A549 (cell line): ENCODE measurements at regions not wholly inside any gene's neighbourhood (a gene's known extent, or its start where the extent isn't known, plus 50 kb on each side); places are given as distances from the start of the nearest gene placed in this dataset.

Experiments used
- ATAC-seq, 2 experiments: fragments of 200-7000 bp in 1 of 2; fragments of >200 bp in 1 of 2; cut with Nextera tagmentation in 1 of 2; cut with Tn5 transposase in 1 of 2; 3 replicates each; pipeline versions ENCODE4 v1.8.0 to v1.9.1; 2018 to 2020; ENCODE audit warnings: mild to moderate bottlenecking in 1 of 2, moderate library complexity in 1 of 2
- CTCF ChIA-PET: fragments of 300-600 bp; sonication (Branson Sonifier 250); formaldehyde crosslinking; extraction: SDS; loops from one replicate; lab custom pipeline; 2021; ENCODE audit warnings: antibody characterized with exemption, inconsistent platforms; lab: Yijun Ruan, JAX
- POLR2A ChIA-PET: fragments of 350-600 bp; formaldehyde crosslinking; extraction: SDS; loops from one replicate; lab custom pipeline; 2021; ENCODE audit warnings: antibody characterized with exemption, inconsistent platforms; lab: Yijun Ruan, JAX
- DNase-seq, 2 experiments: peaks; one replicate each; pipeline versions ENCODE4 v3.0.0 to v3.0.0-alpha.2; 2011 to 2016; ENCODE audit warnings: low read depth in 1 of 2, low spot score in 1 of 2
- FAIRE-seq: peaks from 2 replicates; lab custom pipeline; 2011; peaks lifted over from hg19 to GRCh38; lab: Jason Lieb, UNC
- H3K27ac ChIP-seq, 2 experiments: fragments of >200 bp; sonication (Bioruptor Twin); formaldehyde crosslinking; 3 replicates each; pipeline ENCODE4 v1.5.1; 2016 to 2017
- H3K4me1 ChIP-seq: fragments of >200 bp; sonication (Bioruptor Twin); formaldehyde crosslinking; 3 replicates; pipeline ENCODE4 v1.6.1; 2016
- H3K4me2 ChIP-seq: fragments of >200 bp; sonication (Bioruptor Twin); formaldehyde crosslinking; 3 replicates; pipeline ENCODE4 v1.6.1; 2016
- H3K4me3 ChIP-seq: fragments of >200 bp; sonication (Bioruptor Twin); formaldehyde crosslinking; 3 replicates; pipeline ENCODE4 v1.5.1; 2016
- H3K9me3 ChIP-seq: fragments of >200 bp; sonication (Bioruptor Twin); formaldehyde crosslinking; 3 replicates; pipeline ENCODE4 v1.6.1; 2016
- BHLHE40 ChIP-seq: IDR thresholded peaks from 2 replicates; pipeline ENCODE4 v1.6.1; 2012; ENCODE audit warnings: low read depth, low read length, inconsistent platforms
- CBX2 ChIP-seq: fragments of 200-600 bp; sonication (generic); IDR thresholded peaks from 2 replicates; pipeline ENCODE4 v1.6.1; 2016; ENCODE audit warnings: low read depth, mild to moderate bottlenecking, borderline replicate concordance
- CBX8 ChIP-seq: fragments of 200-600 bp; sonication (generic); IDR thresholded peaks from 2 replicates; pipeline ENCODE4 v1.6.1; 2016
- CEBPB ChIP-seq, 2 experiments: fragments of >200 bp in 1 of 2; sonication (Bioruptor Twin) in 1 of 2; formaldehyde crosslinking in 1 of 2; IDR thresholded peaks; 2 replicates each; pipeline ENCODE4 v1.6.1; 2012 to 2016
- CHD4 ChIP-seq: fragments of 200-600 bp; sonication (generic); IDR thresholded peaks from 2 replicates; pipeline ENCODE4 v1.6.1; 2016; ENCODE audit warnings: antibody characterized with exemption, mild to moderate bottlenecking, borderline replicate concordance
- E2F6 ChIP-seq: IDR thresholded peaks from 2 replicates; pipeline ENCODE4 v1.6.1; 2012; ENCODE audit warnings: low read depth, borderline replicate concordance
- ELK1 ChIP-seq: fragments of 150-350 bp; IDR thresholded peaks from 2 replicates; pipeline ENCODE4 v1.6.1; 2014; ENCODE audit warnings: low read depth, mild to moderate bottlenecking, low read length
- EP300 ChIP-seq, 2 experiments: fragments of >200 bp; sonication (Bioruptor Twin); formaldehyde crosslinking; IDR thresholded peaks; 2 replicates in 1 of 2; 3 replicates in 1 of 2; pipeline ENCODE4 v1.6.1; 2016 to 2017
- ESRRA ChIP-seq: fragments of 150-350 bp; IDR thresholded peaks from 2 replicates; pipeline ENCODE4 v1.6.1; 2014; ENCODE audit warnings: mild to moderate bottlenecking, low read length, borderline replicate concordance
- FOSL2 ChIP-seq, 2 experiments: fragments of 450-650 bp in 1 of 2; fragments of >200 bp in 1 of 2; sonication (Bioruptor Twin) in 1 of 2; formaldehyde crosslinking; IDR thresholded peaks; 2 replicates each; pipeline versions ENCODE4 v1.5.0 to v1.6.1; 2016 to 2020; ENCODE audit warnings: mild to moderate bottlenecking in 1 of 2, moderate library complexity in 1 of 2
- GATA3 ChIP-seq: IDR thresholded peaks from 2 replicates; pipeline ENCODE4 v1.6.1; 2012; ENCODE audit warnings: borderline replicate concordance
- HES2 ChIP-seq: fragments of >200 bp; sonication (Bioruptor Twin); formaldehyde crosslinking; IDR thresholded peaks from 2 replicates; pipeline ENCODE4 v1.6.1; 2016
- HEYL ChIP-seq: fragments of 250-450 bp; sonication (Bioruptor Pico); IDR thresholded peaks from 2 replicates; pipeline ENCODE4 v1.8.0; 2021; ENCODE audit warnings: mild to moderate bottlenecking, moderate library complexity
- HOXA7 ChIP-seq: fragments of 250-450 bp; sonication (Bioruptor Pico); IDR thresholded peaks from 2 replicates; pipeline ENCODE4 v1.5.0; 2020; ENCODE audit warnings: mild to moderate bottlenecking, moderate library complexity
- JUN ChIP-seq, 2 experiments: fragments of >200 bp; sonication (Bioruptor Twin); formaldehyde crosslinking; IDR thresholded peaks; 2 replicates in 1 of 2; 3 replicates in 1 of 2; pipeline ENCODE4 v1.6.1; 2016 to 2017
- JUNB ChIP-seq: fragments of >200 bp; sonication (Bioruptor Twin); formaldehyde crosslinking; IDR thresholded peaks from 2 replicates; pipeline ENCODE4 v1.6.1; 2016
- MYC ChIP-seq: IDR thresholded peaks from 2 replicates; pipeline ENCODE4 v1.6.1; 2012; ENCODE audit warnings: mild to moderate bottlenecking, inconsistent platforms, low read length, improper control_type of control experiment, borderline replicate concordance
- POLR2A ChIP-seq: IDR thresholded peaks from 2 replicates; pipeline ENCODE4 v1.6.1; 2012; ENCODE audit warnings: mild to moderate bottlenecking, low read length
- RNF2 ChIP-seq: fragments of 200-600 bp; sonication (generic); IDR thresholded peaks from 2 replicates; pipeline ENCODE4 v1.6.1; 2016; ENCODE audit warnings: low read depth, mild to moderate bottlenecking, antibody characterized with exemption, moderate library complexity, borderline replicate concordance
- SMC3 ChIP-seq: fragments of >200 bp; sonication (Bioruptor Twin); formaldehyde crosslinking; IDR thresholded peaks from 3 replicates; pipeline ENCODE4 v1.6.1; 2018; ENCODE audit warnings: inconsistent platforms
- TP53 ChIP-seq: fragments of 250-450 bp; sonication (Bioruptor Pico); IDR thresholded peaks from 2 replicates; pipeline ENCODE4 v1.5.0; 2021; ENCODE audit warnings: mild to moderate bottlenecking, moderate library complexity
- ZC3H11A ChIP-seq: fragments of 450-650 bp; IDR thresholded peaks from 2 replicates; pipeline ENCODE4 v1.6.1; 2014; ENCODE audit warnings: antibody characterized with exemption, mild to moderate bottlenecking
- ZFP36 ChIP-seq: fragments of 450-650 bp; IDR thresholded peaks from 2 replicates; pipeline ENCODE4 v1.6.1; 2014; ENCODE audit warnings: borderline replicate concordance; ENCODE audit not compliant: partially characterized antibody
- WGBS: methylation state at CpG from one replicate; pipeline ENCODE4 v1.1.6; 2017; ENCODE audit errors: missing lambda C conversion rate; 5-methylcytosine and 5-hydroxymethylcytosine counted together
- TF ChIP-seq, protein P1 (sequence below): fragments of 450-650 bp; IDR thresholded peaks from 2 replicates; pipeline ENCODE4 v1.6.1; 2014; ENCODE audit warnings: antibody characterized with exemption
- TF ChIP-seq, protein P2 (sequence below): fragments of >200 bp; sonication (Bioruptor Twin); formaldehyde crosslinking; IDR thresholded peaks from 3 replicates; pipeline ENCODE4 v1.6.1; 2016
- TF ChIP-seq, protein P3 (sequence below): IDR thresholded peaks from 2 replicates; pipeline ENCODE4 v1.6.1; 2012

DNA sequence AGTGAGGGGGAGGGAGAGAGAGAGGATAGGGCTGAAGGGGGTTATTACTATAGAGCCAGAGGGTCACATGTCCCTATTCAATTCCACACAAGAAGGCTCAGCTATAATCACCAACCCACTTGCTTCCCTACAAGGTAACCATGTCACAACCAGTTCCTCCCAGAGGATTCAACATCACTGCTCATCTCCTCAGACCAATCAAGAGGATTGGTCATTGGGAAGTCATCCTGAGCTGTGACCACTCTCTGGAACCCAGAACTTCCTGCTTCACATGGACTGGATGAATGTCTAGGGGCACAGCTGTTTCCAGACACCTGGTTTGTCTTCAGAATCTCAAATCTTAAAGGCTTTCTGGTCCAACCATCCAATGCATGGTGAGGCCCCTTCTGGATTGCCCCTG, 154.9 kb upstream of the SDK2 start:
- no peak overlapping the region for H3K4me3 ChIP-seq
- peaks cover 14% of the 10 kb centered on the region for H3K9me3 ChIP-seq
- FAIRE-seq = no peak
- peaks cover 72% of the 10 kb centered on the region for H3K4me1 ChIP-seq
- peak overlapping the region; percentile 84 to 90 for H3K27ac ChIP-seq
- CTCF ChIA-PET = interaction anchor here (0.8 to 3.5 kb wide), 8 partner anchors 12 to 156 kb away, joined by 3 to 16 read pairs (median 3); no protein-coding TSS in a partner anchor
- POLR2A ChIA-PET = interaction anchor here (0.7 to 2.4 kb wide), 2 partner anchors 13 to 638 kb away, joined by 4 to 11 read pairs; no protein-coding TSS in a partner anchor
- peak overlapping the region; percentile 77 for H3K4me2 ChIP-seq
- no peak for ATAC-seq
- TF ChIP-seq FOSL2 (IDR thresholded peaks at IDR 0.05) (no peak), FOSL2 (CRISPR knock-in tag; IDR thresholded peaks at IDR 0.05) (no peak), CEBPB (IDR thresholded peaks at IDR 0.05) (no peak), HOXA7 (CRISPR knock-in tag) (no peak), JUNB (no peak), RNF2 (no peak)
- TF ChIP-seq, protein P1, sequence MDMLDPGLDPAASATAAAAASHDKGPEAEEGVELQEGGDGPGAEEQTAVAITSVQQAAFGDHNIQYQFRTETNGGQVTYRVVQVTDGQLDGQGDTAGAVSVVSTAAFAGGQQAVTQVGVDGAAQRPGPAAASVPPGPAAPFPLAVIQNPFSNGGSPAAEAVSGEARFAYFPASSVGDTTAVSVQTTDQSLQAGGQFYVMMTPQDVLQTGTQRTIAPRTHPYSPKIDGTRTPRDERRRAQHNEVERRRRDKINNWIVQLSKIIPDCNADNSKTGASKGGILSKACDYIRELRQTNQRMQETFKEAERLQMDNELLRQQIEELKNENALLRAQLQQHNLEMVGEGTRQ = no peak
- DNase-seq = no peak

DNA sequence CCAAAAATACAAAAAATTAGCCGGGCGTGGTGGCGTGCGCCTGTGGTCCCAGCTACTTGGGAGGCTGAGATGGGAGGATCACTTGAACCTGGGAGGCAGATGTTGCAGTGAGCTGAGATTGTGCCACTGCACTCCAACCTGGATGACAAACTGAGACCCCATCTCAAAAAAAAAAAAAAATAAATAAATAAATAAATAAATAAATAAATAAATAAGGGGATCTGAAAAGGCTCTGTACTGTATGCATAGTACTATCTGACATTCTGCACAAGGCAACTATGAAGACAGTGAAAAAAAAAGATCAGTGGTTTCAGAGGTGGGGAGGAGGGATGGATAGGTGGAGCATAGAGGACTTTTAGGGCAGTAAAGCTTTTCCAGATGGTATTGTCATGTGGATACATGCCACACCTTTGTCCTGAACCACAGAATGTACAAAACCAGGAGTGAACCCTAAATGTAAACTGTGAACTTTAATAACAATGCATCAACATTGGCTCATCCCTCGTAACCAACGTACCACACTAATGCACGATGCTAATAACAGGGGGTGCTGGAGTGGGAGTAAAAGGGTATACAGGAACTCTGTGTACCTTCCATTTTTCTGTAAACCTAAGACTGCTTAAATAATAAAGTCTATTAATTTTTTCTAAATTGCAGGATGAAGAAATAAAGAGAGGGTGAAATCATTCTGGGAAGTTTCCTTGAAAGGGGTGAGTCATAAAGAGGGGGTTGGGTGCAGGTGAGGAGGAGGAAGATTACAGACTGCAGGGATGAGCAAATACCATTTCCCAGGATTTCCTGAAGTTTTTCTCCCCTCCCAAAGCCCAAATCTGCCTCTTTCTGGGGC, 155.8 kb upstream of the SDK2 start:
- Histone ChIP-seq H3K4me3 (no peak overlapping the region), H3K4me1 (peaks cover 71% of the 10 kb centered on the region), H3K4me2 (peak overlapping the region; percentile 77), H3K9me3 (peaks cover 14% of the 10 kb centered on the region), H3K27ac (peak overlapping the region; percentile 84 to 90)
- POLR2A ChIA-PET = interaction anchor here (0.5 kb wide), 1 partner anchor 41 kb away, joined by 4 read pairs; no protein-coding TSS in a partner anchor
- DNase-seq (peak in 1 of 2 experiments; percentile 73), ATAC-seq (no peak), FAIRE-seq (no peak)
- CTCF ChIA-PET = interaction anchor here (0.5 to 3.5 kb wide), 6 partner anchors 13 to 491 kb away, joined by 3 to 16 read pairs (median 4); no protein-coding TSS in a partner anchor
- TF ChIP-seq JUN (IDR thresholded peaks at IDR 0.05) (peak; percentile 51 to 69; a peak in 2 of 5 replicates), JUNB (peak; percentile 91), CBX2 (no peak), EP300 (IDR thresholded peaks at IDR 0.05) (peak; percentile 49 to 61; a peak in 2 of 5 replicates), ZC3H11A (peak; percentile 95), HOXA7 (CRISPR knock-in tag) (no peak), ZFP36 (no peak), CHD4 (no peak), BHLHE40 (no peak), GATA3 (peak; percentile 46; the same call in 1 of the 2 replicates), E2F6 (no peak), SMC3 (0 out of 3 replicates have a peak, but pooled peaks have one; percentile 14), FOSL2 (IDR thresholded peaks at IDR 0.05) (peak; percentile 87), FOSL2 (CRISPR knock-in tag; IDR thresholded peaks at IDR 0.05) (peak; percentile 87), CEBPB (IDR thresholded peaks at IDR 0.05) (peak; percentile 44 to 67; a peak in 3 of 4 replicates)
- TF ChIP-seq, protein P2, sequence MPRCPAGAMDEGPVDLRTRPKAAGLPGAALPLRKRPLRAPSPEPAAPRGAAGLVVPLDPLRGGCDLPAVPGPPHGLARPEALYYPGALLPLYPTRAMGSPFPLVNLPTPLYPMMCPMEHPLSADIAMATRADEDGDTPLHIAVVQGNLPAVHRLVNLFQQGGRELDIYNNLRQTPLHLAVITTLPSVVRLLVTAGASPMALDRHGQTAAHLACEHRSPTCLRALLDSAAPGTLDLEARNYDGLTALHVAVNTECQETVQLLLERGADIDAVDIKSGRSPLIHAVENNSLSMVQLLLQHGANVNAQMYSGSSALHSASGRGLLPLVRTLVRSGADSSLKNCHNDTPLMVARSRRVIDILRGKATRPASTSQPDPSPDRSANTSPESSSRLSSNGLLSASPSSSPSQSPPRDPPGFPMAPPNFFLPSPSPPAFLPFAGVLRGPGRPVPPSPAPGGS = 0 out of 3 replicates have a peak, but pooled peaks have one; percentile 27
- TF ChIP-seq, protein P3, sequence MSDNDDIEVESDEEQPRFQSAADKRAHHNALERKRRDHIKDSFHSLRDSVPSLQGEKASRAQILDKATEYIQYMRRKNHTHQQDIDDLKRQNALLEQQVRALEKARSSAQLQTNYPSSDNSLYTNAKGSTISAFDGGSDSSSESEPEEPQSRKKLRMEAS = peak; percentile 49; the same call in 1 of the 2 replicates
- 59% methylated on average over 7 of the region's 7 CpGs for WGBS

DNA sequence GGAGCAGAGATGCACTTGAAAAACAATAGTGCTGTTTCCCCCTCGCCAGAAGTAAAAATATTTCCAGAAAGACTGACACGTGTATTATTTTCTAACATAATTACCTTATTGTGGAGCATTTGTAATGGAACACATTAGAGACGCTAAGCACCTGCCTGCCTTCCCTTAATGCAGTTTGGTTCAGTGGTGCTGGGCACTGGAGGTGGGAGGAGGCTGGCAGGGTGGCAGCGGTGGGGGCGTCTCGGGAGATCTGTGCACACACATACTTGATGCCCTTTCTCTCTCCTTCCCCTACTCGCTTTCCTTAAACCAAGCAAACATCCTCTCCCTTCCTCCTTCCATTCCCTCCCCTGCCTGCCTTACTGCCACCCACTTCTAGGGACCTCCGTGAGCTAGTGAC, 156.6 kb upstream of the SDK2 start:
- no peak for DNase-seq
- TF ChIP-seq MYC = no peak
- no peak for TF ChIP-seq ELK1
- no peak for TF ChIP-seq BHLHE40
- TF ChIP-seq E2F6 = no peak
- TF ChIP-seq EP300 (IDR thresholded peaks at IDR 0.05) = no peak
- no peak for TF ChIP-seq CBX8
- TF ChIP-seq POLR2A = no peak
- no peak for TF ChIP-seq HEYL (CRISPR knock-in tag)
- no peak for TF ChIP-seq SMC3
- no peak for TF ChIP-seq TP53 (CRISPR knock-in tag)
- TF ChIP-seq ESRRA = no peak
- TF ChIP-seq HES2 = no peak
- CTCF ChIA-PET = interaction anchor here (1.4 kb wide), 1 partner anchor 23 kb away, joined by 3 read pairs; no protein-coding TSS in a partner anchor
- Histone ChIP-seq H3K4me2 (peak overlapping the region; percentile 77), H3K4me1 (peaks cover 62% of the 10 kb centered on the region), H3K9me3 (peaks cover 17% of the 10 kb centered on the region), H3K27ac (peak overlapping the region; percentile 84 to 90), H3K4me3 (no peak overlapping the region)
- POLR2A ChIA-PET = no interaction called here
- no peak for FAIRE-seq
- no peak for ATAC-seq
- 79% methylated on average over 8 of the region's 8 CpGs for WGBS
